HG03342 (cell line): ENCODE measurements at regions not wholly inside any gene's neighbourhood (a gene's known extent, or its start where the extent isn't known, plus 50 kb on each side); places are given as distances from the start of the nearest gene placed in this dataset.

ENCODE experiments used
- ATAC-seq: cut with Tn5 transposase; IDR thresholded peaks from one replicate; pipeline ENCODE4 v1.9.1; 2021; ENCODE audit warnings: mild to moderate bottlenecking, moderate library complexity; ENCODE audit not compliant: unreplicated experiment

DNA sequence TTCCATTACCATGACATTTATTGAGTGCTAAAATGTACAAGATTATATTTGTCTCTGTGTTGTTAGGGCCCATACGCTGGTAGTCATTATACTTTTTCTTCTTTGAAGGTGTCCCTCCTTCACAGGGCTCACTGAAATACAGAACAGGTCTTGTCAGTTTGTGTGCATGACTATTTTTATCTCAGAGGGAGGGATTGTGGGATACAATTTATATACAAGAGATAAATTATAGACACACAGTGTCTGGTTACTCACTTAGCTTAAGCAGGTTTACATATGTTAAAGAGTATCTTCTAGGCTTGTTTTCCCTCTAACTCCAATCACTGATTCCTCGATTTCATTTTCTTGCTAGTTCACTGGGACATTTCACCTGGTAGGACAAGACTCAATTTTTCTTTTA, 143.3 kb upstream of the GUCY1A1 start:
- no peak for ATAC-seq

DNA sequence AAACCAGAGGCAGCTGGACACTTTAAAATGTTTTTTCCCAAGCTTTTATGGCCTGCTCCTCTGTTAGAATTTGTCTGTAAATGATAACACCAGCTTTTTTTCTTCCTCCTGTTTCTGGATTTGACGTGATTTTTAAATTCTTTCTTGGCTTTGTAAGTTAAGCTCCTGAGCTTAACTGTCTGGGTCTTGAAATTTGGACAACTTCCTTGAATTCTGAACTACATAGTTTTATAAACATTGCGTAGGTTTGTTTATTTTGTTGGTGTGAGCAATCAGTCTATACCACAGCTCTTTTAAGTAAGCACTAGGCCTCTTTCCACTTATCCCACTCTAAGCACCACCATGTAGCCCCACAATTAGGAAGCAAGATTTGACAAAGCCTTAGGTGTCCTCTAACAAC, 144.4 kb upstream of the GUCY1A1 start:
- no peak for ATAC-seq

DNA sequence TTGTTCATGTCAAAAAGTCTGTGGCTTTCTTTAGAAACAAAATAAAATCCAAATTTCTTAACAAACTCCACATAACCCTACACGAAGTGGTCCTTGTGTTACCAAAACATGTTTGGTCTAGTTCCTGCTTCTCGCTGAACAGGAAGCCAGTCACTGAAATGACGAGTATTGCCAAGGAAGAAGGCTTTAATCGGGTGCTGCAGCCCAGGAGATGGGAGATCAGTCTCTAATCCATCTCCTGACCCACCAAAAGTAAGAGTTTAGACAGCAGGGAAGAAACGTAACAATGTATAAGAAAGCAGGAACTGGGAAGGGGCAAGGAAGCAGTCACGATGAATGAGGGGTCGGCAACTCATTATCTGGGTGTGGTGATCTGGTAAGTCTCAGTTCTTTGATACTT, 144.6 kb upstream of the MAP9 start:
- no peak for ATAC-seq

DNA sequence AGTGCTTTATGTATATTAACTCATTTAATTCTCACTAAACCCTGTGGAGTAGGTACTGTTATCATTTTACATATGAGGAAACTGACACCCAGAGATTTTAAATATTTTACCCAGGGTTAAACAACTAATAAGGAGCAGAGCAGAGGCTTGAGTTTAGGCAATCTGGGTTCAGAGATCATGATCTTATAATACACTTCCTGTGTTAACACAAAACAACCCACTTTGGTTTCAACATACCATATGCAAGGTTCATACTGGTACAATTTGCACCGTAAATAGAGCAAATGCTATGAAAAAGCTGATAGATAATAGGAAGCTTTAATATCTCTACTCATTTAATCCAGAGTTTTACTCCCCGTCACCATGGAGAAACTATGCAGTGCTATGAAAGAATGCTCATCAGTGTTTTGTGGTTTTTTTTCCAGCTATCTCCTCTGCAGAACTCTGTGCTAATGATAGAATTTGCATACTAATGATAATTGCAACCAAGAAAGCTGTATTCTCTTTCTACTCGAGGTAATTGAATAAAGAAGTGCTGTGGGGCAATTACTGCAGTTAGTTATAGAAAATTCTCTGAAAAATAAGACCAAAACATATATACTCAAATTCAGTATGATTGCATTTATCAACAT, 138.8 kb upstream of the MAP9 start:
- no peak for ATAC-seq

DNA sequence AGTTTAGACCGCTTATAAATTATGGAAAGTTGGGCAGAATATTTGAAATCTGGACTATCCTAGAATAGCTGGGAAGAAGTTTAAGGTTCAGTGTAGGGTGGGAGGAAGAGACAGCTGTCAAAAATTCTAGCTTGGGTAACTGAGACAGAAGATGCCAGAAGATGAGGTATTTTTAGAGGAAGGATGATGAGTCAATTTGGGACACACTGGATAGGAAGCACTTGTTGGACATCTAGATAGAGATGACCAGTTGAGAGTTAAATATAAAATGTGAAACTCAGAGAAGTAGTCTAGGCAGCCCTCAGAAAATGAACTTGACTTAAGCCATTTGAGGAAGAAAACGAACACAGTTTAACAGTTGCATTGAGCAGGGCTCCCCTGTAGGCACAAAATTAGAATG, 137.9 kb upstream of the MAP9 start:
- no peak for ATAC-seq

DNA sequence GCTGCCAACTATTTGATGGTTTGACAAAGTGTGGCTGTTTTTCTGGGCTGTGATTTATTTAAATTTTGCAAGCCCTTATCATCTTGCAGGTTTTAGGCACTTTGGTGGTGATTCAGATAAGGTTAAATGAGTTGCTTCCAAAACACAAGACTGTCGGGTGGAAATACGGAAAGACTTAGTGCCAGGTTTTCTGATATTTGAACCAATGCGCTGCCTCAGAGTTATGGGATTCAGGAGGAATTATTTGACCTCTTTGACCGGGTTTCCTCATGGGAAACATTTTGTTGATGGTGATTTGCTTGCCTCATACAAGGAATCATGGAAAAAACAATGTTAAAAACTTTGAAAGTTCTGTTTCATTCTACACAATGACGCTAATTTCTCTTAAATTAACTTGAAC, 136.1 kb upstream of the MAP9 start:
- no peak for ATAC-seq

DNA sequence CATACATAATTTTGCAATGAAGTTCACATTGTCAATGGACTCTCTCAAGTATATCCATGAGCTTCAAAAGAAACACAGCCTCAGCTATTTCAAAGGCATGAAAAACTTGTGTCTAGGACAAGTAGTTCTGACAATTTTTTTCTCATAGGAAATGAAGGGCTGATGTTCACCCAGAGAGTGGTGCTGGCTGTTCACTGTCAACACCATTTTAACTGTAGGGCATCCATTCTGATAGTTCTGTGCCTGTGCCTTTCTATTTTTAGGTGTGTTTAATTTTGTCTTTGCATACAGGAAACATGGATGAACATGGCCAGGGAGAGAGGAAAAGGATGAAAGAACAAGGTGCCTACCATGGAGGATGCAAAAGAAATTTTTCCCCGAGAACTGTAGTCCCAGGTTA, 135.3 kb upstream of the MAP9 start:
- ATAC-seq = no peak

DNA sequence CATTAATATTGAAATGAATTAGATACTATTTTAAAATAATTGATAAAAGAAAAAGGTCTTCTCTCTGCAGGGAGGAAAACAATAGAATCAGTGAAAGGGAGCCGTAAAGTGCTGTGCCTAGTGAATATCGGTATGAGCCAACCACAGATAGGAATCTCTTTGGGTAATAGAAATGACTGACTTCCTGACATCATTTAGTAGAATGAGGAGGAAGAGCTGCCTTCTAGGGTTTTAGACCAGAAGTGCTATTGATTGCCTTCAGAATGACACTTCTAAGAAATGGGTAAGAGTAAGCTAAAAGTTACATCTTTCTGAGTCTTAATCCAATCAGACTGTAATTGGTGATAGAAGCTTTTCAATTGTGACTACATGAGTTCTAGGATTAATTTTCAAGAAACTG, 134.0 kb upstream of the MAP9 start:
- no peak for ATAC-seq

DNA sequence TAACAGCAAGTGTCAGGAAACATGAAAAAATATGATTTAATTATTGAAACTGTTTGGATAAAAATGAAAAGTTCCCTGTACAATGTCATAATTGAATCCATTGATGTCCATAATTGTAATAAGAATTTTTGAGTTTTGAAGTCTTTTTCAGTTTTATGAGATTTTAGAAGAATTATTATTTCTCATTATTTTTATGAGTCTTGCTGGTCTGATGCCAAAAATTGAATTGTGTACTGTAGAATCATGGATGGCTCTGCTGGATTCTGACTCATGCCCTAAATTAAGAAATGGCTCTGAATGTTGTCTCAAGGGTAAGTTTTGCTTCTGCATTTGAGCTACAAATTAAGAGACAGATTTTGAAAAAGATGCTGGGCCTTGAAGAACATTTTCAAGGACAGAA, 132.8 kb upstream of the MAP9 start:
- no peak for ATAC-seq

DNA sequence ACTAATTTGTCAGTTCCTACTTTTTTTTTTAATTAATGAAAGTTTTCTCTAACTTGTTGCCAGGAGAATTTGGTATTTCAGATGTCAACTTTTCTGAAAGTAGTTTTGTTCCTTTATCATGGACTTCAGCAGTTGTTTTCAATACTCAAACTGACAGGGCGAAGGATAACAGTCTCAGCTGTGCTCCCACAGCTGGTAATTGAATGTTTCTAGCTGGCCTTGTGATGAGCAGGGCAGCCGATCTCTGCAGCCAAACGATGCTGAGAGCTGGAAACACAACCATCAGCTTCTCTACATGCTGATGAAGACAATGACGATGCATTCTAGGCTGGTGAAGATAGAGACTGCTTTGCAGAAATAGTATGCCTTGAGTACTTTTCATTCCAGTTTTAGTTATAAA, 130.0 kb upstream of the MAP9 start:
- ATAC-seq = no peak

DNA sequence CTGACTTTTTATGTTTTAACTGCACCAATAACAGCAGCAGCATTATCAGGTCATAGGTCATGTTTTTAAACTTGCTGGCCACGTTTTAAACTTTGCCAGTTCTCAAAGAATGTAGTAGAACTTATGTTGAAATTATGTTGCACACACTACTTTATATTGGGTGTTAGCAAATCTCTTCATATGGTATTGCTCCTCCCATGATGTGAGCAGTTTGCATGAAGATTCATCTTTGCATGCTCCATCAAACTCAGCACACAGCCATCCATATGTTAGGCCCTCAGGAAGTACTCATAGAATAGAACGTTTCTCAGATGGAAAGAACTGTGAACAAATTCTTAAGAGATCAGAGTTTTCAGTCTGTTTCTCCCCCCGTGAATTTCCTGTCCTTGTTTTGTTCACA, 128.6 kb upstream of the MAP9 start:
- no peak for ATAC-seq

DNA sequence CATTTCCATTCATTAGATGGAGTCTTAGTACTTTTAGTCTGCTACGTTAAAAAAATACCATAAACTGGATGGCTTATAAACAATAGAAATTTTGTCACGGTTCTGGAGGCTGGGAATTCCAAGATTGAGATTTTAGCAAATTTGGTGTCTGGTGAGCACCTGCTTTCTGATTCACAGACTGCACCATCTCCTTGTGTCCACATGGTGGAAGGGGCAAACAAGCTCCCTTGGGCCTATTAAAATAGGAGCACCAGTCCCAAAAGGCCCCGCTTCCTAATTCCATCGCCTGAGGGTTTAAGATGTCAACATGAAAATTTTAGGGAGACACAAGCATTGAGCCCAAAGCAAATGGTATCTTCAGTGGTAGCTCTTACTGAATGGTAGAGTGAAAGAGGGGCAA, 120.5 kb upstream of the MAP9 start:
- no peak for ATAC-seq

DNA sequence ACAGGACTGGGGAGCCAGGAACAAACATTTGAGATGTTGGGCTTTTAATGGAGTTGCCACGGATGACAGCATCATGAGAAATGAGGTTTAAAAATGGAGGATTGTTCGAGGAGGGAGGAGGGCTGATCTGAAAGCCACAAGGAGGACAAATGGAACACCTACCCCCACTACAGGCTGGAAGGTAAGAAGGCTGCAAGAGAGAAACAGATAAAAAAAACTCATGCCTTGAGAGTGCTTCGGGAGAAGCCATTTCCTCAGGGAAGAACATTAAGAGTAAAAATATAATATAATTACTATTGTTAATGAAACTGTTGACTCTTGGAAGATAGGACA, 119.5 kb upstream of the MAP9 start:
- no peak for ATAC-seq

DNA sequence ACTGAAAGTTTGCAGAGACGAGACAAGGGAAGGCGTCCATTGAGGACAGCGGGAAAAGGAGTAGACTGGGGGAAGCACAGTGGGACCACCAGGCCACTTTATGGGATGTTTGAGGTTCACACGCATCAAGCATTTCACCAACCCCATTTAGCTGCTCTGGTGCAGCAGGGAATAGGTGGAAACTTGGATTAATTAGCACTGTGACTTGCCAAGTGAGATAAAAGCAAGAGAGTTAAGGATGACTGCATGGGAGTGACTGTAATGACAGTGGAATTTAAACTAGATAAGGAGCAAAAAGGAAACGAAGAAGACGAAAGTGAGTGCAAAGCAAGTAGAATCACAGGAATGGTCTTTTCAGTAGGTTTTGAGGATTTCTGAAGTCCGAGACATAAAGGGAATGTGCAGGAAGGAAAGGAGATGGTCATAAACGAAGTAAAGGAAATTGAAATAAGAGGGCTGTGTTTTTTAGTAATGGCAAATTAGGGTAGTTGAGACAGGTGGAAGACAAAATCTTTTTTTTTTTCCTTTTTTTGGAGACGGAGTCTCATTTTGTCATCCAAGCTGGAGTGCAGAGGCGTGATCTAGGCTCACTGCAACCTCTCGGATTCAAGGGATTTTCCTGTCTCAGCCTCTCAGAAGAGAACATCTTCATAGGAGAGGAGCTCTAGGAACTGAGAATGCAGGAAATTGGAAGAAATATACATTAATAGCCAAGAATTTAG, 119.0 kb upstream of the MAP9 start:
- ATAC-seq = no peak

DNA sequence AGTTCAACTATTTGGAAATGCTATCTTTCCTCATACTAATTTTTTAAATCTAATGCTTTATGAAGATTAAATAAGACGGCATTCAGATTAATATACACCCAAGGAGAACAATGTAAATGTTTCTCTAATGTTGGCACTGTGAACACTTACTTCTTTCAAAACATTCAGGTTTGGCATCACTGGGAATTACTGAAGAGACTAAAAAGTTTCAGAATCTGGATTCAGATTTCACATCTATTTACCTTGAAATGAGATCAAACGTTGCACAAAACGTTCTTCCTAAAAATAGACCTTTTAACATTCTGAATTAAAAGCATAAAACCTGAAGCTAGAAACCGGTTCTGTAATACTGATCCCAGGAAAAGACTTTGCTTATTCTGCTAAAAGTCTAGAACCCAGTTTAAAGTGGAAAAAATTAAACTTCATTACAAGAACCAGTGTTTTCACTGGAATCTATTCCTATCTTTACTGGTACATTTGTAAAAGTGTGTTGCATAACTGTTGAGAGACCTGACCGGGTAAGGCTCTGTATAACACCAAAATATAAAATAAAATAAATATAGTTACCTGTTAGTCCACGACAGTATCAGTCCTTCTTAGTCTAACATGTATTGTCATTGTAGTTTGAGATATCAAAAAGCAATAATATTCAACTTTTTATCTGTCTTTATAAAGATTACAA, 117.4 kb upstream of the MAP9 start:
- ATAC-seq = no peak

DNA sequence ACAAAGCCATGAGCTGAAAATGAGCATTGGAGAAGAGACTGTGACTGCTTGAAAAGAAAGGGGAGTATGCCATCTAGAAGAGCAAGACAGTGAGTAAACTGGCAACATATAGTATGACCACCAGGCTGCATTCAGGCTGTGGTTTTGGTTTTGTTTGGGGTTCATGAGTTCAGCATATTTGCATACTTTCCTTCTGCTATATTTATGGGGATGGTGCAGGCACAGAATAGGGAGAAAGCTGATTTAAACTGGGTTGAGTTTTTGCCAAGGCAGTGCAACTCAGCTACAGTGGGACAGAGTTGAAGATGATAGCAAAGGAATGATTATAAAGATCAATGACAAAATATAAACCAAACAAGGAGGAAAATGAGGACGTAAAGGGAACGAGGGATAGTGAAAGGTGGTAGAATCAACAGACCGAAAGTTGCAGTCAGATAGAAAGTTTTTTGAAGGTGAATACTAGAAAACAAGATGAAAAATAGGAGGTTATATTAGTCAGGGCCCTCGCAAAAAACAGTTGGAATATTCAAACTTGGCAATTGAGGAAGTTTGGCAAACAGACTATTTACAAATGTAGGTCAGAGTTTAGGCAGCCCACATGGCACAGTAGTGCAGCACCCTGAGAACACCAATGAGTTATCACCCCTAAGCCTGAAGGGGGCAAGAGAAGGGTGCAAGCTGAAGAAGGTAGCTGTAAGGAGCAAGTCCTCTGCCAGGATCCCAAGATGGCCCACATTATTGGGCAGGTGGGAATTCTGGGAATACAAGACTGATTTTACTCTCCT, 114.8 kb upstream of the MAP9 start:
- ATAC-seq = peak; percentile 98

DNA sequence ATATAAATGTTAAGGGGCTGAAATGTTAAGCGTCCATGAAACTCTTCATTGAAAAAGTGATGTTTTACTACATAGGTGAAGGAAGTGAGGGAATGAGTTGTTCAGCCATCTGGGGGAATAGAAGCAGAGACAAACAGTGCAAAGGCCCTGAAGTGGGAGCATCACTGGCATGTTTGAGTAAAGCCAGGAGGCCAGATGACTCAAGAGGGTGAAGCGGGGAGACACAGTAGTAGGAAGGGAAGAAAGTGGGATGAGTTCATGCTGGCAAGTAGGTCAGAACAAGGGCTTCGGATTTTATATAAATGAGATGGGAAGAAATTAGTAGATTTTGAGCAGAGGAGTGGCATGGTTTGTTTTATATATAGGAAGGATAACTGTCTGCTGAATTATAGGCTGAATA, 112.5 kb upstream of the MAP9 start:
- no peak for ATAC-seq

DNA sequence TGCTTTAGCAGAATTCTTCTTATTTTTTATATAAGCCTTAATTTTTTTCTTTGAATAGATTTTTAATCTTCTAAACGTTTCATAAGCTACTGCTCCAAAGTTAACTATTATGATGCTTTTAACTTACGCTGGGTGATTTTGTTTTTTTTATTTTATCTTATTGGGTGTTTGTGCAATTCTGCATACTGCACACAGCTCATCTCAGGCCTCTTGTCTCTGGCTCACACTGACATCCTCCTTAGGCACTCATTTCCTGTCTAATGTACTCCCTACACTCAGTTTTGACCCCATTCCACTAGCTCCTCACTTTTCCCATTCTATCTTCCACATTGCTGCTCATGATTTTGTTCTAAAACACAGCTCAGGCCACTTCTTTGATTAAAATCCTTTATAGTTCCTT, 111.9 kb upstream of the MAP9 start:
- no peak for ATAC-seq

DNA sequence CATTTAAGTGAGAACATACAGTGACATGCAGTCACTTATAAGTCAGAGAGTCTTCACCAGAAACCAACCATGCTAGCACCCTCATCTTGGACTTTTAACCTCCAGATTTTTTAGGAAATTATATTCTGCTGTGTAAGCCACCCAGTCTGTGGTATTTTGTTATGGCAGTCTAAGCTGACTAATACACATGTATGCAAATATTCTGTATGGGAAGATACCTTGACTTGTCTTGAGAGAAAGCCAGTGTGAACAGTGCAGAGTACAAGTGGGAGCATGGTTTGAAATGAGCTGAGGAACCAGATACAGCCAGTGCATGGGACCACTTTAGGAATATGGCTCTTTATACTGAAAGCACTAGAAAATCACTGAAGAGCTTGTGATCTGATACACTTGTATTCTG, 110.4 kb upstream of the MAP9 start:
- ATAC-seq = no peak

DNA sequence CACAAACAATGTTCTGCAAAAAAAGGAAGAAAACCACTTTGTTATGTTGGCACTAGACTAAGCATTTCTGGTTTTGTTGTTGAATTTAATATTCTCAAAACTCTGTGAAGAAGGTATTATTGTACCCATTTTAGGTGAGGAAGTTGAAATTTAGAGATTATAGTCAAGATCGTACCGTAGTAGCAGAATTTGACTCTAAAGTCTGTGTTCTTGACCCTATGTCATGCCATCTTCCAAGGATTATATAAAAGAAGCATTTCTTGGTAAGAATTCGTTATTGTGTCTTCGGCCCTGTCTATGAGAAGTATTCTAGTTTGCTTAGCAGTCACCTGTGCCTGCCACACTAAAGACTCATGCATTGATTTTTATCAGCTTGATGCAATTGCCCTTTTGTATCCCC, 104.4 kb upstream of the MAP9 start:
- no peak for ATAC-seq

DNA sequence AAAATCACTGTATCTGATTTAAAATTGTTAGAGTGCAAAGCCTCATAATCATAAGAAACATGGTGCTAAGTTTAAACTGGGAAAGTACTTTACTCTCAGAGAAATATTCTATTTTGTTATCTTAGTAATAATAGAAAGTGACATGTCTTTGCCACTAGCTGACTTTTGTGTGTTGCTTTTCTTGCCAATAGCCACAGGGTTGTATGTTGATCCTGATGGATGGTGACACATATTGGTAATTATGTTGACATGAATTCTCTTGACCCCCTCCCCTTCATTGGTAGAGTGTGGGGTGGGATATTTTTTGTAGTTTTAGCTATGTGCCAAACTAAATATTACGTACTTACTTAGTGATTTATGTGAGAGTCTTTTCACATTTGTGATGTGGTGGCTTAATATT, 103.1 kb upstream of the MAP9 start:
- ATAC-seq = no peak

DNA sequence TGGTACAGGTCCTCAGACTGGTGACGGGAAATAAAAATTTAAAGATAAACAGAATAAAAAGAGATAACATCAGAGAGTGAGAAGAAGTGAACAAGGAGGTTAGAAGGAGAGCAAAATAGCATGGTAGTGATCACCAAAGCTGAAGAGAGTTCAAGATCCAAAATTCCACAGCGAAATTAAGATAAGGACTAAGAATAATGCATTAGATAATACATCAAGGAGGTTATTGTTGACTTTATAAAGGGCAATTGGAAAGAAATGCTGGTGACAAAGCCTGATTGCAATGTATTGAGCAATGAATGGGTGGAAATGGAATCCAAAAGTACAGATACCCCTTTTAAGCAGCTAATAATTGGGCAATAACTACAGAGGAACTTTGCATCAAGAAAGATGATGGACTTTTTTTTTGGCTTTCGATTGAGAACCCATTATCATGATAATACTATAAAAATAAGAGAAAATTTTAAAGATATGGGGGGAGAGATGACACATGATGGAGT, 101.6 kb upstream of the MAP9 start:
- no peak for ATAC-seq
